Right kidney (tissue), 1 donor: ENCODE measurements at regions not wholly inside any gene's neighbourhood (a gene's known extent, or its start where the extent isn't known, plus 50 kb on each side); places are given as distances from the start of the nearest gene placed in this dataset.
"Not testable (repeated sequence)": the region's sequence is repeated elsewhere in the genome, so short reads cannot be mapped to it uniquely, and the experiment has no call there.

Source experiments
- DNase-seq: peaks from one replicate; pipeline ENCODE4 v3.0.0-alpha.2; 2016

DNA sequence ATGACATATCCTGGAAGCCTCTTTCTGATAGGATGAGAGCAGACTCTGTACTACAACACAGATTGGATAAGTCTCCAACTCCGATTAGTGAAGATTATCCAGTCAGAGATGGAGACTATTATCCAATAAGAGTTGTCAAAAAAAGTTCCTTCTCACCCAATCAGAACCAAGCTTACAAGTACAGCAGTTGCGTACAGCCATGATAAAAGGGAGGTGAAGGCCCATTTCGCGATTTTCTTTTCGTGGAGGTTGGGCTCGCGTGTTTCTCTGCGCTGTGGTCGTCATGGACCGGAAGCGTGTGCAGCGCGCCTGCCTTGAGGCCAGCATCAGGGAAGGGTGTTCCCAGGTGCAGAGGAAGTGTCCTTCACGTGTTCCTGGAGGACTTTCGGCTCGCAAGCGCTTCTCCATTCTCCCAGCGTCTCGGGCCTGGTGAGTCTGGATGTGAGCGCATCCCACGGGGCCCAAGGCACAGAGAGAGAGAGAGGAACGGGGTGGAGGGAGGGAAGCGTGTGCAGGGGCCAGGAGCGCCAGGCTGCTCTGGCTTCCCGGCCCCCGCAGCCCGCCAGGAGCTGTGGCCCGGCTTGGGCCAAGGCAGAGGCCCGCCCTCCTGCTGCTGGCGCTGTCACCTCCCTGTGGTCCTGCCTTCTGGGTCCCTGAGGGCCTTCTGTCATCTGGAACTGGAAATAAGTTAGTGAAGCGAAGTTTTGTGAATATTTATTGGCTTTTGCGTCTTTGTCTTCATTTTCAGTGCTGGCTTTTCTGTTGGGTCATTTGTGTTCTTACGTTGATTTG lies 53.9 kb downstream of the CDRT15L2 start:
- not testable (repeated sequence) for DNase-seq

DNA sequence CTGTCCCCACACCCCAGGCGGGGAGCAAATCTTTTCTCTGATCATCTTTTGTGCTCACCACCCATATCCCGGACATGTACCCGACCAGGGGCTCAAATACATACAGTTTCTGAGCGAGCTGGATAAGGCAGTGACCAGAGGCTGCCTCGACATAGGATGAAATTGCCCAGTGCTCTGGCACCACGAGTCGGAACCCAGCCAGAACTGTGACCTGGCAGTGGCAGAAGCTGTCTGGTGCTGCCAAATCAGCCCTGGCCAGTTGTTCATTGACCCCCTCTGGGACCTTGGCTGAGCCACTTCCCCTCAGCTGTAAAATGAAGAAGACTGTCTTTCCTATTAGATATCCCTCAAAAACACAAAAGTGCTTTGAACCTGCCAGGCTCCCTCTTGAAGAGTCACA lies 60.6 kb downstream of the CDRT15L2 start:
- not testable (repeated sequence) for DNase-seq

- DNase-seq = not testable (repeated sequence)
Measured at GRCh38 chr17:20646661-20647272, 67.2 kb downstream of the CDRT15L2 start.

- DNase-seq = not testable (repeated sequence)
Measured at GRCh38 chr17:20649097-20649767, 69.7 kb downstream of the CDRT15L2 start.

DNA sequence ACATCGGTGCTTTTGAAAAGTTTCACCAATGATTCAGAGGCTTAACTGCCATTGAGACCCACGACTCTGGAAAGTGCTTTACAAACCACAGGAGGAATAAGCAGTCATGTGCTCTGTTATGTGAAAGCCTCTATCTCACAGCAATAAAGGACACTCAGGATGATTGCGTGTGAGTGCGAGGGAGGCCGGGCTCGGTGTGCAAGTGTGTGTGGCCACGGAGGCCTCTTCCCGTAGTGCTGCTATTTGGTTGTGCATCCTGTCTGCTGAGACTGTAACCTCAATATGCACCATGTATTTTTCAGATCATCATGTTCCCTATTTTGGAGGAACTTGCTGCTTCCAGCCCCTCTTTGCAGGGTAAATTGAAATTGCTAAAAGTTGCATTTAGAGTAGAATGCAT lies 71.5 kb downstream of the CDRT15L2 start:
- DNase-seq = not testable (repeated sequence)

GRCh38 chr17:20651736-20652135 lies 72.2 kb downstream of the CDRT15L2 start:
- DNase-seq = not testable (repeated sequence)

GRCh38 chr17:20653391-20653790 lies 73.9 kb downstream of the CDRT15L2 start:
- DNase-seq = not testable (repeated sequence)

DNA sequence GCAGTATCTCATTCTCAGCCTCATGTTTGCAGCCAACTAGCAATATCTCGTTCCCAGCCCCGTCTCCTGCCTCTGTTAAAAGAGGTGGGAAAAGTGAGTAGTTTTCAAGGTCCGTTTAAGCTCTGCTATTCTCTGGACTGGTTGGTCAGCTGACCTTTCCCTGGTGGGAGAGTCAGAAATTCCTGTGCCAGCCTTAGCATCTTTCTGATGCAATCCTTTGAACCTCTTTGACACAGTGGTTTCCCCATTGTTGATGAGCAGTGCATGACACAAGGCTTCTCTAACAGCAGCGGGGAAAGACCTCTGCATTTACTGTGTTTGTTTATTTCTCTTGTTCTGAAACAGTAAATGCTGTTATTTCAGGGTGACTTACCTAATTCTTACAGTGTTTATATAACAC lies 74.6 kb downstream of the CDRT15L2 start:
- DNase-seq = not testable (repeated sequence)

DNA sequence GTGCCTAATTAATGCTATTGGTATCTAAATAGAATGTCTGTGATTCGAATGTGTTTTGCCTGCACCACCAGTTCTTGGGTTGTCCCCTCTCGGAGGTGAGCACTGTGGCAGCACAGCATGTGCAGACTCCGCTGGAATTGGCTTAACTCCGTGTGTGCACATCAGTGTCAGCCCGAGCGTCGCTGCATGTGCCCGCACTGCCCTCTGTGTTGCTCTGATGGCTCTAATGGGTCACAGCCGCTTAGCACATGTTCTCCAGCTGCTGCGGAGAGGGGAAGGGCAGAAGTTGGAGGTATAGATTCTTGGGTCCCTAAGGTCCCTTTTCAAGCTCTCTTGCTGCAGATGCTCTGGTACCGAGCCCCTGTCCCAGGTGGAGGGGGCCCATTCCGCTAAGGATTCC lies 75.1 kb downstream of the CDRT15L2 start:
- not testable (repeated sequence) for DNase-seq

DNA sequence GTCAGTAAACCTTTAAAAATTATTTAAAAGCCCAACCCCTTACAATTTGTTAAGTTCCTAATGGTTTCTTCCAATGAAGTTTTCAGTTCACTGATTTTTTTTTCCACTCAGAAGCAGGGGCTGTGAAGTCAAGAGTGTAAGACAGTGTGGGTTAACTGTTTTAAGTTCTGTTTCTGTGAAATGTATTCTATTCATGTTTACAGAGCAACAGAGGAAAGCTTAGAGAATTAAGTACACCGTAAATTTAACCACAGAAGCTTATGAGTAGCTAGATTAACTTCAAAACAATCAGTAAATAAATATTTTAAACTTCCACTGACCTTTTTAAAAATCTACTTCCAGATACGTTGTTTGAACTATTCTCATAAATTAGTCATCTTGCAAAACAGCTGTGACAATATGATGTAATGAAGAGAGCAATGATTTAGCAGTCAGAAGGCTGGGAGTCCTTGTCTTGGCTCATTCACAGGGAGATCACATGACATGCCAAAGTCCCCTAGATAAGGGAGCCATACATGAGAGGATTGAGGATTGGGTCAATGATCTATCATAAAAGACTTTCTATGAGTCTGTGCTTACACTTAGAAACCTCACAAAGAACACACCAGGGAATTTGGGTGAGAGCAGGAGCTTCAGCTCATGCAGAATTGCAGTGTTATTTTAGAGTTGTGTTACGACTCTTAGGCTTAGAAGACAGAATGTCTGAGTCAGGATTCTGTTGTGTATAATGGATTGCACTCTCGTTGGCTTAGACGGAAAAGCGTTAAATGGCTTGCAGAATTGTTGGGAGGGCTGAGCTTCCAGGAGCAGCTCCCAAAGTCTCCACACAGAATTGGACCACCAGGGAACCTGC lies 85.8 kb downstream of the CDRT15L2 start:
- DNase-seq = not testable (repeated sequence)

DNA sequence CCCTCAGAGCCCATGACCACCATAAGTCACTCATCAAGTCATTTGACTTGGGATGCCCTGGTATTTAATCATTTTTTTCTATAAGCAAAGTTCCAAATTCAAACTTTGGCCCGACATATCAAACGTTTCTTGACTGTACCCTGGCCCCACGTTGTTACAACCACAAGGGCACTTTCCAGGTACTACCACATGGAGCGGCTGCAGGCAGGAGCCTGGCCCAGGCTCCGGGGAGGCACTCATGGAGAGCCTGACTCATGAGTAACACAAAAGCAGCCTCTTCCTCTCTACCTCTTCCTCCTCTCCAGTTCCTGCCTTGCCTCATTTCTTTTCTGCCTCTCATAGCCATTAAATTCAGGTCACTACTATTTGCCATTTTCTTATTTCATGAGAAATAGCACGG lies 87.2 kb downstream of the CDRT15L2 start:
- DNase-seq = not testable (repeated sequence)

DNA sequence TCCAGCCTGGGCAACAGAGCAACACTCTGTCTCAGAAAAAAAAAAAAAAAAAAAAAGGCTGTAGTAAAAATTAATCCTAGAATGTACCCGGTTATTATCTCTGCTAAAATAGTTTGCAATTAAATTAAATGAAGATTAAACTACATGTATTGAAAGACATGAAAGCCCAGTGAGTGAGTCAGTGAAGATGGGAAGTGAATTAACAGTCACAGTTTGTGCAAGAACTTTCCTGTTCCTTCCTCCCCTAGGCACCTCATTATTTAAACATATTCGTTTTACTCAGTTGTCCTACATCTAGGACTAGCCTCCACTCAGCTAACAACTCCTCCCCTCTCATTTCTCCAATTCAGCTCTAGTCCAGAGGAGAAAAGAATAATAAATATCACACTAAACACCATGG lies 88.2 kb downstream of the CDRT15L2 start:
- DNase-seq = not testable (repeated sequence)

DNA sequence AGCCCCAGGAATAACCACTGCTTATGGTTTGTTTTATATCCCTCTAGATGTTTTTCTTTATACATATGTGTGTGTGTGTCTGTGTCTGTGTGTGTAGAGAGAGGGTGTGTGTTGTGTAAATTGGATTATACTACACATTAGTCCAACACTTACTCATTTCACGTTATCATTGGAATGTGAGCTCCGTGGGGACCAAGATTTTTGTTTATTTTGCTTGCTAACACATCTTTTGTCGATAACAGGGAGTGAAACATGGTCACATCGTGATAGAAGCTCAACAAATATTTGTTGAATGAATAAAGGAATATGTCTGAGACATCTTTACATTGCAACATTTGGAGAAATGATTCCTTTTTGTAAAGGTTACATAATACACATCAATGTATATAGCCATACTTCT lies 88.8 kb downstream of the CDRT15L2 start:
- not testable (repeated sequence) for DNase-seq

DNA sequence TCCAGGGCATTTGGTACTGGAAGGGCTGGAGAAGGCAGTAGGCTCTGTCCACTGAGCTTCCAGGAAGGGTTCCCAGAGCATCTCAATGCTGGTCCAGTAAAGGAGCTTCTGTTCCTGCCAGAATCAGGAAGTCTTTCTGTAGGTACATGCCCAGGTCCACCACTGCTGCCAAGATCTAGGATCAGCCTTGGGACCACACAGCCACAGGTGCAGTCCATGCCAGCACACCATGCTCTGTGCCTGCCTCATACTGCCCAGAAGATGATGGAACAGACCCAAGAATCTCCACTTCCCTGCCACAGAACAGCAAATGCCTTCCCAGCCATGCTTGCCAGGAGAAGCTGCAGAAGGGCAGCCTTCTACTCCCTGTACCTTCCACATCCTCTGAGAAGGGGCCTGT lies 89.3 kb downstream of the CDRT15L2 start:
- DNase-seq = not testable (repeated sequence)

DNA sequence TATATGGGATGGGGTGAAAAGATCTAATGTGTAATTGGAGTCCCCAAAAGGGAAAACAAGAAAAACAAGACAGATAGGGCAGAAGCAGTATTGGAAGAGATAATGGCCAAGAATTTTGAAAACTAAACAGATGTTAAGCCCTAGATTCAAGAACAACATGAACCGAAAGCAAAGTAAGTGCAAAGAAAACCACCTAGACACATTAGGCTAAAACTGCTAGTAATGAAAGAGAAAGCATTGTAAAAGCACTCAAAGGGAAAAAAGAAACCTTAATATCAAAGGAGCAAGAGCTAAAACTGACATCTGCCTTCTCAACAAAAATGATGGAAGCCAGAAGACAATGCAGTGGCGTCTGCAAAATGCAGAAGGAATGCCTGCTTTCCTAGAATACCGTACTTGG lies 91.0 kb downstream of the CDRT15L2 start:
- not testable (repeated sequence) for DNase-seq

DNA sequence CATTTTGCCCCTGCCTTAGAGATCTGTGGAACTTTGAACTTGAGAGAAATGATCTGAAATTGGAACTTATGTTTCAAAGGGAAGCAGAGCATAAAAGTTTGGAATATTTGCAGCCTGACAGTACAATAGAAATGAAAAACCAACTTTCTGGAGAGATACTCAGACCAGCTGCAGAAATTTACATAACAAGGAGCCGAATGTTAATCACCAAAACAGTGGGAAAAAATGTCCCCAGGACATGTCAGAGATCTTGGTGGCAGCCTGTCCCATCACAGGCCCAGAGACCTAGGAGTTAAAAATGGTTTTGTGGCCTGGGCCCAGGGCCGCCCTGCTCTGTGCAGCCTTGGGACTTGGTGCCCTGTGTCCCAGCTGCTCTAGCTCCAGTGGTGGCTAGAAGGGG lies 94.8 kb downstream of the CDRT15L2 start:
- DNase-seq = not testable (repeated sequence)

DNA sequence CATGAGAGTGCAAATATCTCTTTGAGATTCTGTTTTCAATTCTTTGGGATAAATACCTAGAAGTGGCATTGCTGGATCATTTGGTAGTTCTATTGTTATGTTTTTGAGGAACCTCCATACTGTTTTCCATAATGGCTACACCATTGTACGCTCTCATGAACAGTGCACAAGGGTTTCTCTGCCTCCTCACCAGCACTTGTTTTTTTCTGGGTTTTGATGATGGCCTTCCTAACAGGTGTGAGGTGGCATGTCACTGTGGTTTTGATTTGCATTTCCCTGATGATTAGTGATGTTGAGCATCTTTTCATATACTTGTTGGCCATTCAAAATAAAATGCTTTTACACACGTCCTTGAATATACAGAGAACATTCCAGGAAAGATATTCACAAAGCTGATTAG lies 96.2 kb downstream of the CDRT15L2 start:
- DNase-seq = not testable (repeated sequence)

DNA sequence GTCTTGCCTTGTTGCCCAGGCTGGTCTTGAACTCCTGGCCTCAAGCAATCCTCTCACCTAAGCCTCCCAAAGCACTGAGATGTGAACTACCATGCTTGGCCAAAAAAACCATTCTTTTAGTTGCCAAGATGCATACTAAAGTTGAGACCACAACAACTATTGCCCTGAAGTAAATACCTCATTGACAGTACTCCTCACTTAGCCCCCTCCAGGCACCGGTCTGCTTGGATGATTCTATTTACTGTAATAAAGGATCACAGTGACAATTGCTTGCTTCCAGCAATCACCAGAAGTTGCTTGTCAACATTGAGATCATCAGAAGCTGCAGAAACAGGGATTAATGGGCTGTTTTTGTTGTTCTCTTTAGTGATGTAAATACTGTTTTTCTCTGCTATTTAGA lies 97.1 kb downstream of the CDRT15L2 start:
- DNase-seq = not testable (repeated sequence)

DNA sequence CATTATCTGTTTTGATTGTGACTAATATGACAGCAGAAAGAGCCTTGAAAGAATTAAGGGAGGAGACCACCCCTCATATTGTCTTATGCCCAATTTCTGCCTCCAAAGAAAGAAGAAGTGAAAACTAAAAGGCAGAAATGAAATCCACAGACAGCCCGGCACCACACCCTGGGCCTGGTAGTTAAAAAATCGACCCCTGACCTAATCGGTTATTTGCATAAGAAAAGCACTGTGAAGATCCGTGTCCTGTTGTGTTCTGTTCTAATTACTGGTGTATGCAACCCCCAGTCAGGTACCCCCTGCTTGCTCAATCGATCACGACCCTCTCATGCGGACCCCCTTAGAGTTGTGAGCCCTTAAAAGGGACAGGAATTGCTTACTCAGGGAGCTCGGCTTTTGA lies 97.9 kb downstream of the CDRT15L2 start:
- DNase-seq = not testable (repeated sequence)

DNA sequence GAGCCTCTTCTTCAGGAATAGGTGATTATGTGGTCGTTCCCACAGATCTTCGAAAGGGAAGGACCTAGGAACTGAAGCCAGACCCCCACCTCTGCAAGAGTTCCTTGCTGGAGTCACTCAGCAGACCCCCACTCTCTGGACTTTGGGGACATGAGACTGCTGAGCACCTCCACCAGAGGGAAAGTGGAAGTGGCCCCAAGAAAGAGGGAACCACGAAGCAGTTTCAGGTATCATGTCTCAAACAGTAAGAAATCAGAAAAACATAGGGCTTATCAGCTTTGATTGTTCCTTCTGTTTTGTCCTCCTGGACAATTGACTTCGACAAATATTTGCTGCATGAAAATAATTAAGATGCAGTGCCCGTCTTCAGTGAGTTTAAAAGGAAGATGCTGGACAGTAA lies 98.9 kb downstream of the CDRT15L2 start:
- not testable (repeated sequence) for DNase-seq

- DNase-seq = not testable (repeated sequence)
Measured at GRCh38 chr17:20681746-20682722, 102.5 kb downstream of the CDRT15L2 start.
